ENCODE measurements at regions not wholly inside any gene's neighbourhood (a gene's known extent, or its start where the extent isn't known, plus 50 kb on each side); places are given as distances from the start of the nearest gene placed in this dataset.
"Not testable (repeated sequence)": the region's sequence is repeated elsewhere in the genome, so short reads cannot be mapped to it uniquely, and the experiment has no call there.

DNA sequence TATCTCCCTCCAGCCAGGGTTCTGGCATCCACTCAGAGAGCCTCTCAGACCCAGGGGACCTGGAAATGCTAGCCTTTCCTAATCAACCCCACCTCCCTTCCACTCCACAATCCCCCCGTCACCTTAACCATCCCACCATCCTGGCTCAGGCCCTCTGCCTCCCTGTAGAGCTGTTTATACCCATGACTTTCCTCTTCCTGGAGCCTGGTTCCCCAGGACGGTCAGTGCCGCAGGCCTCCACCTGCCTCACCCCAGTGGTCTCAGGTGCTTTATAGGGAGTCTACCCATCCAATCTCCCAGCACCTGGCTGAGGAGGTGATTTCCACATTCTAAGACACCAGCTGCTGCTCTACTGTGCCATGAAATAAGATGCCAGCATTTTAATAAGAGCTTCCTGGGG is 1159.5 kb downstream of the TBC1D22A start:
- no peak for DNase-seq (ENCODE audit: low read depth)

- DNase-seq (ENCODE audit: low read depth) = no peak
These were observed 1158.0 kb downstream of the TBC1D22A start for GRCh38 chr22:47920380-47920959.

DNA sequence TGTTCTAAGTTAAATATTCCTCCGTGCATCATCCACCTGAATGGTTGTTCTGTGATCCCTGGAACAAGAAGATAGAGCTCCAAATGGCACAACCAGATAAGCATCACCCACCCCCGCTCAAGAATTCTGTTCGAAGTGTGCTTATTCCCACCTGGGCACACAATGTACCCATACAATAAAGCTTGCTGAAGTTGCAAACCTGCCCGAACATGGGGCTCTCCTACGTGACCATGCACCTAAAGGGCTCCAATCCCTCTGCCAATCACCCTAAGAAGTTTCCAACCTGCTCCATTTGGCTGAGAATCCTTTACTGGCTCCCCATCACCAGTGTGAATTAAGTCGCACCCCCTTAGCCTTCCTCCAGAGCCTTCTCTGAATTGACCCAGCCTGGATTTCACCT is 1157.4 kb downstream of the TBC1D22A start:
- DNase-seq (ENCODE audit: low read depth) = no peak

- DNase-seq (ENCODE audit: low read depth) = no peak
These were observed 1156.6 kb downstream of the TBC1D22A start for GRCh38 chr22:47919001-47919441.

DNA sequence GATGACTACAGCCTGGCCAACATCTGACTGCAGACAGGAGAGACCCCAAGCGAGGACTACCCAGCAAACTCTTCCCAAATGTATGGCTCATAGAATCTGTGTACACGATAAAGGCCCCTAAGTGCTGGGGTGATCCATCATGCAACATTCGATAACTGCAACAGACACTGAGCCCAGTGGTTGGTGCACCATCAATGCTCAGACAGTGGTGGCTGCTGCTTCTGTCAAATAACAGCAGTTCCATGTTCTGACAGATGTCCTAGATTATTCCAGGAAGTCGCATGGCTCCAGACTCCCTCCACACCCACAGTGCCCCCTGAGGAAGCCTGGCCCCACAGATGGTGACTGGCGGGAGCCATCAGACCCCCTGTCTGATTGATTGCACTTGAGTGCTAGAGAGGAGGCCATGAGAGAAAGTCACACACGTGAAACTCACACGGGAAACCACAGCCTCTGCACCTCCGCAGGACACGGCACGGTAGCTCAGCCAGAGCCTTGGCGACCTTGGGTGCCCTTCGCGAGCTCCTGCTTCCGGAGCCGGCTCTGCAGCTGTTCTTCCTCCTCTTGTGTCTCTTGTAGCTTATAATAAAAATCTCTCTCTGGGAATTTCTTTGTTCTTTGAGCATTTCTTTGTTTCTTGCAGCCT is 1155.9 kb downstream of the TBC1D22A start:
- DNase-seq (ENCODE audit: low read depth) = no peak

DNA sequence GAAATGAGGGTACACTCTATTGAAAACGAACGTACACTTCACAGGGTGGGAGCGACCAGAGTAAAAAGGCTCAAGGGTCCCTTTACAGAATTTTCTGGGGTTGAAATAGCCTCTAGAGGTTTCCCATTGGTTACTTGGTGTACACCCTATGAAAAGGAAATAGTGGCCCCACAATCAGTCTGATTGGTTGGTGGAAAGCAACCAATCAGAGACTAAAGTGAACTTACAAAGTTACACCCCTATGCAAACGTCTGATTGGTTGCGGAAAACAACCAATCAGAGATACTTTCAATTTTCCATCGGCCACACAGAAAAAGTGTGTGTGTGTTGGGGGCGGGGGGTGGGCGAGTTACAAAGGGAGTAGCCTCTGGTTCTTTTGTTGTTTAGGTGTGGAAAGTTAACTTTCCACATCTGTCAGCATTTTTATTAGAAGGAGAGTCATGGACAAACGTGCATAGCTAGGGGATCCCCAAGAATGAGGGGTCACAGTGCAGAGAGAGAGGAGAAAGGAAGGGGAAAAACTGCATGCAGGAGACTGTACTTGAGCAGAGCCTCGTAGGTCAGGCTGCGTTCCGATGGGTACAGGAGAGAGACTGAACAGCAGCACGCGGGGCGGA is 1152.1 kb downstream of the TBC1D22A start:
- DNase-seq (ENCODE audit: low read depth) = no peak

- no peak for DNase-seq (ENCODE audit: low read depth)
These were observed 1140.3 kb downstream of the TBC1D22A start for GRCh38 chr22:47902646-47903180.

DNA sequence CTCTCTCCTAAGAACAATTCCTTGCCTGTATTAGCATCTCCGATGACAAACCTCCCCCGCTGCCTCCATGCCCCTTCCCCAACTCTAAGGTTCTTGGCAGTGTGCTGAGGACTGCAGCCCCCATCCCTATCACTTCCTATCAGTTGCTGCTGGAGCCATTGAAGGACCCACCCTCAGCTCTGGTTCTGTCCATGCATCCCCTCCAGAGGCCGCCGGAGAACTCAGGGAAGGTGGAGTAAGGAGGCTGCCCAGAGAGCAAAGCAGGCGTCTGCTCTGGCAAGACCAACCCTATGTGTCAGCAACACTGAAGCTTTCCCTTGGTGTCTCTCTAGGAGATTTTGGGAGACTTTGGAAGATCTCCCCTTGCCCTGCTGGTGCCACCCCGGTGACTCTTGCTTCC is 1139.5 kb downstream of the TBC1D22A start:
- no peak for DNase-seq (ENCODE audit: low read depth)

DNA sequence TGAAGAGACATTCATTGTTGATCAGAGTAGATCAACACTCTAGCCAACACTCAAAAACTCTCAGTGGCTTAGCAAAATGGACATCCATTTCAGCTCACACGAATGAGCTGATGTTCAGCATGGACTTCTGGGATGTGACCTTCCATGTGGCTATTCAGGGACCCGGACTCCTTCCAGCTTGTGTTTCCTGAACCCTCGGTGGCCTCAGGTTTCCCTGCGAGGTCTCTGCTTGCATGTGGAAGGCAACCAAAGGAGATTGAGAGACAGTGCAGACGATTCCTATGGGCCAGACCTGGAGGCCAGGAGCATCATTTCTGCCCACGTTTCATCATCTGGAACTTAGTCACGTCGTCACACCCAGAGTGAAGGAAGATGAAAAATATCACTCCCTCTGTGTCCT is 1137.4 kb downstream of the TBC1D22A start:
- no peak for DNase-seq (ENCODE audit: low read depth)

- no peak for DNase-seq (ENCODE audit: low read depth)
These were observed 1136.5 kb downstream of the TBC1D22A start for GRCh38 chr22:47898946-47899345.

- no peak for DNase-seq (ENCODE audit: low read depth)
These were observed 1129.2 kb downstream of the TBC1D22A start for GRCh38 chr22:47891609-47892008.

DNA sequence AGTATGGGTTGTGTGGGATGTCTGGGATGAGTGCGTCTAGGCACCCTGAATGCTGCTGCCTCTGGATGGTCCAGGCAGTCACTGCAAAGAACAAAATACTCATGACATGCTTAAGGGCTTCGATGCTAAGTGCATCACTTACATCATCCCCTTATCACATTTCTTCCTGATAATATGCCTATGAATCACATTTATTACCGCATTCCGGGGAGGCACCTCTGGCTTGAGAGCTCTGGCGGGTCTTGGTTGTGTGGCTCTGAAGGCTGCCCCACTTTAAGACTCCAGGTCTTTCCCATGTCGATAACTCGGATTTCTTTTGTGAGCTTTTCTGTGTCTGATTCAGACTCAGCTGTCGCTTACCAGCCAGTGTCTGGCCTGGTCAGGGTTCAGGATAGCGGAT is 1126.4 kb downstream of the TBC1D22A start:
- DNase-seq (ENCODE audit: low read depth) = no peak

GRCh38 chr22:47884775-47885174 is 1122.3 kb downstream of the TBC1D22A start:
- no peak for DNase-seq (ENCODE audit: low read depth)

- DNase-seq (ENCODE audit: low read depth) = no peak
These were observed 1121.8 kb downstream of the TBC1D22A start for GRCh38 chr22:47884200-47884599.

GRCh38 chr22:47883757-47884156 is 1121.3 kb downstream of the TBC1D22A start:
- no peak for DNase-seq (ENCODE audit: low read depth)

- DNase-seq (ENCODE audit: low read depth) = no peak
These were observed 1116.9 kb downstream of the TBC1D22A start for GRCh38 chr22:47879346-47879745.

DNA sequence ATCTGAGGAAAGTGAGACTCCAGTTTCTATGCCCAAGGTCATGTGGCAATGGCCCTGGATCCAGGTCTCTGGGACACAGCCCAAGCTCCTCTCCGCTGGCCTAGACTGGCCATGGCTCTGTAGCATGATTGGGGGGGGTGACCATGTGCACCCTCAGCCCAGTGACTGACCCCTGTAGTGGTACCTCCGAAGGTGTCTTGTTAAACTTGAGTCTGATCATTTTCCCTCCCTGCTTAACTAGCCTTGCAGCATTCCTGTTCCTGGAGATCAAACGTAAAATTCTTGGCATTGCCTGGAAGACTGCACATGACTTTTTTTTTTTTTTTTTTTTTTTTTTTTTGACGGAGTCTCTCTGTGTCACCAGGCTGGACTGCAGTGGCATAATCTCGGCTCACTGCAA is 1116.0 kb downstream of the TBC1D22A start:
- no peak for DNase-seq (ENCODE audit: low read depth)

DNA sequence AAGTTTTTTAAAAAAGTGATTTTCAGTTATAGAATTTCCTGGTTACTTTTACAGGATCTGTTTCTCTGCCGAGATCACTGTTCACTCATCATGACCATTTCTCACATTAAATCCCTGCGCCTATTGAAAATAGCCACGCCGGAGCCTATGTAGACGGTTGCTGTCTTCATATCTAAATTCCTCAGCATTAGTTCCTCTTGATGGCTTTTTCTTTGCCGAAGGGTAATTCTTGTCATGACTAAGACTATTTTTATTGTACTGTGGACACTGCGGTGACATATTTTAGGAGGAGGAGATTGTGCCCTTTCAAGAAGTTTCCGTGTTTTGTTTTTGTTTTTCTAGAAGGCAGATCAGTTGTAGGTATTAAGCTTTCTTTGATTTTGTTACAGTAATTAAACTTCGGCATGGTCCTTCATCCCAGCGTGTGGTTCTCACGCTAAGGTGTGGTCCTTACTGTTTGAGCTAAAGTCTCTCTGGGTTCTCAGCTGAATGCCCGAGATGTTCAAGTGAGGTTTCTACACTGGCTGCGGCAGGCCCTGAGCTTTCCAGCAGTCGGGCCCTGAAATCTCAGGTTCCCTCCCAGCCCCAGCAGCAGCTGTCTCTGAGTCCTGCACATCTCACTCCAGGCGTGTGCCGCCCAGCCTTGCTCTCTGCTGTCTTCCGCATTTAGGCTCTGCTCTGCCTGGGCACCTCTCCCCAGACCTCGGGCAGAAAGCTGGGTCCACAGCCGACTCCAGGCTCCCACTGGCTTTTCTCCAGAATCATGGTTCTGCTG is 1110.5 kb downstream of the TBC1D22A start:
- no peak for DNase-seq (ENCODE audit: low read depth)

GRCh38 chr22:47865626-47866025 is 1103.2 kb downstream of the TBC1D22A start:
- DNase-seq (ENCODE audit: low read depth) = no peak

GRCh38 chr22:47862394-47862793 is 1099.9 kb downstream of the TBC1D22A start:
- DNase-seq (ENCODE audit: low read depth) = no peak

- DNase-seq (ENCODE audit: low read depth) = not testable (repeated sequence)
These were observed 1098.5 kb downstream of the TBC1D22A start for GRCh38 chr22:47860907-47861306.

DNA sequence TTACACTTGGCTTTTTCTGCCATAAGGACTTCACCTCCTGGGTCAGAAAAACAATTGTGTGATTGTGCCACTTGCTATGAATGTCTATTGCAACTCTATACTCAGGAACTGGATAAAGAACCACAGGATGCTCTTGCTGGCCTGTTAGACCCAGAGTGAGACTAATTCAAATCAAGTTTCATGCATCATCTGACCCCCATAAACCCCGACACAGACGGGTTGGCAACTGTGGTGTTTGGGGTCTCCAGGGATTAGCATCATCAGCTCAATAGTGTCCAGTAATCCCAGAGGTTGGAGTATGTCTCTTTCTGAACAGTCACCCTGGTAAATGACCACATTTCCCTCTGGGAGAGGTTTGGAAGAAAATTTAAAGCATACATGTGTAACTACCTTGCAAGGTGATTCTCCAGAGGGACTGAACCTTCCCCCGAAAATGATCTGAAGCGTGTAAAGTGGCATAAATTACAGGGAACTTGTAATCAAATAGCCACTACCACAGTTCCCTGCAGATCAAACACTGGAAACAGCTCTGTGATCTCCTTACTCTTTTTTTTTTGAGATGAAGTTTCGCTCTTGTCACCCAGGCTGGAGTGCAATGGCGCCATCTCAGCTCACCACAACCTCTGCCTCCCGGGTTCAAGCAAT is 1097.6 kb downstream of the TBC1D22A start:
- DNase-seq (ENCODE audit: low read depth) = no peak
